MG63 (cell line): ENCODE measurements at regions not wholly inside any gene's neighbourhood (a gene's known extent, or its start where the extent isn't known, plus 50 kb on each side); places are given as distances from the start of the nearest gene placed in this dataset.

Source experiments
- DNase-seq: peaks from one replicate; pipeline ENCODE4 v3.0.0-alpha.2; 2020
- H3K27me3 ChIP-seq: fragments of 250-450 bp; sonication (Bioruptor Pico); 2 replicates; pipeline ENCODE4 v1.5.1; 2020; ENCODE audit warnings: mild to moderate bottlenecking, moderate library complexity
- H3K36me3 ChIP-seq: fragments of 250-450 bp; sonication (Bioruptor Pico); 2 replicates; pipeline ENCODE4 v1.5.1; 2020; ENCODE audit warnings: mild to moderate bottlenecking, moderate library complexity
- H3K4me3 ChIP-seq: fragments of 250-450 bp; sonication (Bioruptor Pico); 2 replicates; pipeline ENCODE4 v1.5.1; 2020; ENCODE audit warnings: mild to moderate bottlenecking, moderate library complexity
- H3K9me3 ChIP-seq: fragments of 250-450 bp; sonication (Bioruptor Pico); 2 replicates; pipeline ENCODE4 v1.5.1; 2020; ENCODE audit warnings: mild to moderate bottlenecking, moderate library complexity

- no peaks in the 10 kb centered on the region for H3K36me3 ChIP-seq
- H3K9me3 ChIP-seq: peaks cover 2% of the 10 kb centered on the region; the same call in 1 of the 2 replicates
- H3K27me3 ChIP-seq: no peaks in the 10 kb centered on the region
- no peak for DNase-seq
- H3K4me3 ChIP-seq: no peak overlapping the region
These were observed 397.4 kb upstream of the MEF2C start for GRCh38 chr5:89280103-89281037.

GRCh38 chr5:89279391-89280036 lies 396.5 kb upstream of the MEF2C start:
- Histone ChIP-seq H3K4me3 (no peak overlapping the region), H3K9me3 (peaks cover 2% of the 10 kb centered on the region; the same call in 1 of the 2 replicates), H3K36me3 (no peaks in the 10 kb centered on the region), H3K27me3 (no peaks in the 10 kb centered on the region)
- DNase-seq: no peak

GRCh38 chr5:89277816-89278215 lies 394.8 kb upstream of the MEF2C start:
- Histone ChIP-seq H3K4me3 (no peak overlapping the region), H3K9me3 (peaks cover 2% of the 10 kb centered on the region; the same call in 1 of the 2 replicates), H3K27me3 (no peaks in the 10 kb centered on the region), H3K36me3 (no peaks in the 10 kb centered on the region)
- DNase-seq: peak; percentile 75

- no peaks in the 10 kb centered on the region for H3K27me3 ChIP-seq
- H3K9me3 ChIP-seq: peaks cover 2% of the 10 kb centered on the region; the same call in 1 of the 2 replicates
- no peaks in the 10 kb centered on the region for H3K36me3 ChIP-seq
- DNase-seq: peak; percentile 28
- H3K4me3 ChIP-seq: no peak overlapping the region
These were observed 393.8 kb upstream of the MEF2C start for GRCh38 chr5:89276566-89277305.

- no peak overlapping the region for H3K4me3 ChIP-seq
- no peaks in the 10 kb centered on the region for H3K36me3 ChIP-seq
- peaks cover 2% of the 10 kb centered on the region; the same call in 1 of the 2 replicates for H3K9me3 ChIP-seq
- H3K27me3 ChIP-seq: no peaks in the 10 kb centered on the region
- no peak for DNase-seq
These were observed 392.3 kb upstream of the MEF2C start for GRCh38 chr5:89275066-89275855.

- Histone ChIP-seq H3K36me3 (no peaks in the 10 kb centered on the region), H3K4me3 (no peak overlapping the region), H3K9me3 (peaks cover 2% of the 10 kb centered on the region; the same call in 1 of the 2 replicates), H3K27me3 (no peaks in the 10 kb centered on the region)
- no peak for DNase-seq
These were observed 390.3 kb upstream of the MEF2C start for GRCh38 chr5:89273289-89273688.

- Histone ChIP-seq H3K9me3 (no peaks in the 10 kb centered on the region), H3K27me3 (no peaks in the 10 kb centered on the region), H3K36me3 (no peaks in the 10 kb centered on the region), H3K4me3 (no peak overlapping the region)
- DNase-seq: no peak
These were observed 387.9 kb upstream of the MEF2C start for GRCh38 chr5:89270901-89271300.

- Histone ChIP-seq H3K36me3 (no peaks in the 10 kb centered on the region), H3K9me3 (no peaks in the 10 kb centered on the region), H3K4me3 (no peak overlapping the region), H3K27me3 (no peaks in the 10 kb centered on the region)
- no peak for DNase-seq
These were observed 386.7 kb upstream of the MEF2C start for GRCh38 chr5:89269721-89270120.

GRCh38 chr5:89268460-89268859 lies 385.5 kb upstream of the MEF2C start:
- Histone ChIP-seq H3K4me3 (no peak overlapping the region), H3K36me3 (no peaks in the 10 kb centered on the region), H3K27me3 (no peaks in the 10 kb centered on the region), H3K9me3 (no peaks in the 10 kb centered on the region)
- no peak for DNase-seq

GRCh38 chr5:89267788-89268187 lies 384.8 kb upstream of the MEF2C start:
- Histone ChIP-seq H3K27me3 (no peaks in the 10 kb centered on the region), H3K9me3 (no peaks in the 10 kb centered on the region), H3K4me3 (no peak overlapping the region), H3K36me3 (no peaks in the 10 kb centered on the region)
- no peak for DNase-seq

GRCh38 chr5:89265511-89266179 lies 382.7 kb upstream of the MEF2C start:
- no peak overlapping the region for H3K4me3 ChIP-seq
- H3K9me3 ChIP-seq: no peaks in the 10 kb centered on the region
- DNase-seq: no peak
- H3K36me3 ChIP-seq: no peaks in the 10 kb centered on the region
- no peaks in the 10 kb centered on the region for H3K27me3 ChIP-seq

- Histone ChIP-seq H3K4me3 (no peak overlapping the region), H3K9me3 (no peaks in the 10 kb centered on the region), H3K36me3 (no peaks in the 10 kb centered on the region), H3K27me3 (no peaks in the 10 kb centered on the region)
- DNase-seq: no peak
These were observed 380.9 kb upstream of the MEF2C start for GRCh38 chr5:89263846-89264245.

GRCh38 chr5:89262030-89262429 lies 379.0 kb upstream of the MEF2C start:
- Histone ChIP-seq H3K9me3 (no peaks in the 10 kb centered on the region), H3K4me3 (no peak overlapping the region), H3K27me3 (no peaks in the 10 kb centered on the region), H3K36me3 (no peaks in the 10 kb centered on the region)
- DNase-seq: no peak

- no peak for DNase-seq
- no peaks in the 10 kb centered on the region for H3K27me3 ChIP-seq
These were observed 377.3 kb upstream of the MEF2C start for GRCh38 chr5:89260254-89260653.

GRCh38 chr5:89255845-89256463 lies 373.0 kb upstream of the MEF2C start:
- Histone ChIP-seq H3K36me3 (no peaks in the 10 kb centered on the region), H3K9me3 (no peaks in the 10 kb centered on the region), H3K27me3 (no peaks in the 10 kb centered on the region), H3K4me3 (no peak overlapping the region)
- DNase-seq: no peak

More at GRCh38 chr5:89260254-89260653, 377.3 kb upstream of the MEF2C start:
- Histone ChIP-seq H3K36me3 (no peaks in the 10 kb centered on the region), H3K9me3 (no peaks in the 10 kb centered on the region), H3K4me3 (no peak overlapping the region)
